NCI-H345 treated with DMSO at 0.1 percent for 48 hours (cell line): ENCODE measurements at regions not wholly inside any gene's neighbourhood (a gene's known extent, or its start where the extent isn't known, plus 50 kb on each side); places are given as distances from the start of the nearest gene placed in this dataset.
A peak's percentile ranks its signal among the peaks of the same experiment; 100 is the strongest.

Experiments used
- DNase-seq: peaks from one replicate; lab custom pipeline; 2025; ENCODE audit not compliant: unreplicated experiment; lab: John Stamatoyannopoulos, UW

- no peak for DNase-seq
Measured at GRCh38 chr4:65126200-65126599, 544.1 kb downstream of the EPHA5 start.

GRCh38 chr4:65120287-65120686, 550.0 kb downstream of the EPHA5 start:
- no peak for DNase-seq

DNA sequence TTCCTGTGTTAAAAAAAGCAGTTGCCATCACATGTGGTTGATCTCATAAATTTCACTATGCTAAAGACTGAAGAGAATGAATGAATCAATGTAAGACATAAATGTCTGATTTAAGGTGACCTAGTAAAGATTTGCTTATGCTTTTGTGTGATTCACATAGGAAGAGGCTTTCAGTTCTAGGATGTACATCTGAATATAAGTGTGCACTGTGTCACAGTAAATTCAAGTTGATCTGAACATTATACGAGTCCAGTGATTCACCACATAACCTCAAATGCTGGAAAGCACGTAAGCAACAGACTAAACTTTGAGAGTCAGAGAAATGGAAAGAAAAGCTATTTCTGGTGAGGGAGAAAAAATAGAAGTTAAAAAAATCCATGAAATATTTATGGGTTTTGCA, 567.9 kb downstream of the EPHA5 start:
- no peak for DNase-seq

DNA sequence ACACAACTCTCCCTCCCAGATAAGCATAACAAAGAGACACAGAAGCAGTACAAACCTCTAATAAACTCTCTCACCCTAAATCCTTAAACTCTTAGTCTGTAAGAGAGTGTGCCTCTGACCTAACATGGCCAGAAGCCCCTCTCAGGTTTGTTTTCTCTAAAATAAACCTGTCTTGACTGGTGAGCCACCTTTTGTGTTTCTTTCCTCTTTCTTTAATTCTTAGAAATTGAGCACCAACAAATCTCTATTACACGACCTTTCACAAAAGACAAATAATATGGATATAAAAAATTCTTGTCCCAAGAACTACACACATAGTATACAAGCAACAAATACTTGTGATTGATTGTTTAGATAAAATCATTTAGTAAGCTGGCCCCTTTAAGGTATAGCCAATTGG, 573.7 kb downstream of the EPHA5 start:
- DNase-seq, result no peak

- no peak for DNase-seq
Measured at GRCh38 chr4:65089666-65090065, 580.6 kb downstream of the EPHA5 start.

DNA sequence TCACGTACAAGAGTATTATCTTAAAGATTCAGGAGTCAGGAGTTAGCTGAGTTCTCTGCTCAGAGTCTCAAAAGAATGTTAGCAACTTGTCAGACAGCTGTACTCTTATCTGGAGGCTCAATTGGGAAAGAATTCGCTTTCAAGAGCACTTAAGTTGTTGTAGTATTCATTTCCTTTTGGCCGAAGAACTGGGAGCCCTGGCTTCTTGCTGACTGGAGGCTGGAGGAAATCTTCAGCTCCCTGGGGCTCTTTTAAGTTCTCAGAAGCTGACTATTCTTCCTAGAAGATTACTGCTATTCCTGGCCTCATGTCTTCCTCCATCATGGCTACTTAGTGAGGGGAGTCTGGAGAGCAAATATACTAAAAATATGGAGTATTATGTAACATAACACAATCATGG, 587.2 kb downstream of the EPHA5 start:
- DNase-seq, result no peak

DNA sequence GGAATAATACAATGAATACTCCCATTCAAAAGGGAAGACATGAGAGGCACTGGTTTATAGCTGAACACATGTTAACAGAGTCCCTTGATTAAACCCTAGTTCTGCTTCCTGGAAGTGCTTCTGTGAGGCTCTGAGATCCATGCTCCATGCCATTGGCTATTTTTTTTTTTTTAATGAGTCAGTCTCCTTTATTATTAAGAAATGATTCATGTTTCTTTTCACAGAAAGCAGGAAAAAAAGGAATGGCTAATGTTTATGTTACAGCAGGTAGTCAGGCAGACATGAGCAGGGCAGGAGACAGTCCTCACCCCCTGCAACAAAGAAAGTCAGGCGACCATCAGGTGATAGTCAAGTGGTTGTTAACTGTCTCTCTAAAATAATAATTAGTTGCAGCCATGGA, 598.7 kb downstream of the EPHA5 start:
- DNase-seq, result no peak

DNA sequence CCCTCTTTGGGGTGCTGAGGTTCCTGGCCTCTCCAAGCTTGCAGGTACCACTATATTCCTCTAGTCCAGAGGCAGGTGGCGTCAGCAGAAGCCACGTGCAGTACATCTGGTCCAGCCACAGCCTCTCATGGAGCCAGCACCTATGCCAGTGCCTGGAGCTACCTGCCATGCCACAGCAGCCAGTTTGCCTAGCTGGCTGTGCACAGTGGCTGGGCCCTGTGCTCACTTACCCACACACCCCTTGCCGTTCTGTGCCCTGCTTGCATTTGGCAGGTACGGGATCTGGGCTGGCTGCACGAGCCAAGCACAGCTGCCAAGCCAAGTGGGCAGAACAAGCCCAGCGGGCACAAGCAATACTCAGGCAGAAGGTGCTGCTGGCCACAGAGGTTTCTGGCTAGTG, 601.1 kb downstream of the EPHA5 start:
- no peak for DNase-seq

GRCh38 chr4:65066106-65066505, 604.2 kb downstream of the EPHA5 start:
- DNase-seq, result no peak

GRCh38 chr4:65063601-65064000, 606.7 kb downstream of the EPHA5 start:
- no peak for DNase-seq

GRCh38 chr4:65050786-65051185, 619.5 kb downstream of the EPHA5 start:
- no peak for DNase-seq

GRCh38 chr4:65046192-65047133, 623.8 kb downstream of the EPHA5 start:
- no peak for DNase-seq

DNA sequence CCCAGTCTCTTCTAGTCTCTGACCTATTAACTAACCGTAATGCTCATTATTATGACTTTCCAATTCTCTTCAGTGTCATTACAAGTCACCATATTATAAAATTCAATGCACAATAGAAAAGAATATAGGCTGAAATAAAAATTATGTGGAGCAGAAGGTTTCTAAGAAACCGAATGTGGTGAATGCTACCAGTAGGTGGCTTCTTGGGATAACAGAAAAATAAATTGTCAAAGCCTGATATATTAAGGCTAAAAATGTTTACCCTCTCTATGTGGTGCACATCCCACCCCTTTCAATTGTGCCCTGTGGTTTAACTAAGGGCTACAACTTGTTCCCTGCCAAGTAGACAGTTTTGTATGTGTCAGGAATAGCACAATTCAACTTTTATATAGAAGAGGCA, 624.6 kb upstream of the TECRL start:
- DNase-seq, result no peak

DNA sequence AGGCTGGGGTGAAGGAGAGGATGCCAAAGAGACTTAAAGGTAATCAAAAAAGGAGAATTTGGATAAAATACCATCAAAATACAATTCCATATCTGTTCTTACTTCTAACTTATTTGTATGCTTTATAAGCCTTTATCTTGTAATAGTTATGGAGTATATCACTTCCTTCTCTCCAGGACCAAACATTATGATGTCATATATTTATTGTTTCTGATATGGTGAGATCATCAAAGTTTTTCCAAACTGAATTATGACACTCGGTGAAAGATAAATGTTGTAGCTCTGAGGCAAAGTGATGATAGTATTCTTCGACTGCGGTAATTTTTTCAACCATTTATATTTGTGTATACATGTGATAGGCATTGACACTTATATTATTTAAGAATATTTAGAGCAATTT, 619.3 kb upstream of the TECRL start:
- no peak for DNase-seq

DNA sequence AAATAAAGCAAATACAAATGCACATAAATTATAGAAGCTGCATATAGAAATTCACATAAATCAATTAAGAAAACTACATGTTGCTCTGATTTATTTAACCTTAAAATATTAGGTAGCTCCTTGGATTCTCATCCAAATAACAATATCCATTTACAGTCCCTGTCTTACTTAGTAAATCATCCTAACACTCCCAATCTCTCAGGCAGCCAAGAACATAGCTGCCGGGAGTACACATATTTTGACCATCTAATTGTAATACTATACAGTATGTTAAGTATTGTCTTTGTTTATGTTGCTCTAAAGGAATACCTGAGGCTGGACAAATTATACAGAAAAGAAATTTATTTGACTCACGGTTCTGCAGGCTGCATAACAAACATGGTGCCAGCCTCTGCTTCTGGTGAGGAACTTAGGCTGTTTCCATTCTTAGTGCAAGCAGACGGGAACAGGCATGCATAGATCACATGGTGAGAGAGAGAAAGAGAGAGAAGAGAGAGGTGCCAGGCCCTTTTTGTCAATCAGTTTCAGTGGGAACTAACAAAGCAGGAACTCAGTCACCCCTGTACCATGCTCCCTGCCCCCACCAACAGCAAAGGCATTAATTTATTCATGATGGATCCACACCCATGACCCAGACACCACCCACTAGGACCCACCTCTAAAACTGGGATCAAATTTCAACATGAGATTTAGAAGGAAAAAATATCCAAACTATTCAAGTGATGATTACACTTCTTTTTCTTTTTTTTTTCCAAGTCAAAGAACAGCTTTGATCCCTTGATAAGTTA, 614.8 kb upstream of the TECRL start:
- DNase-seq, result no peak

- no peak for DNase-seq
Measured at GRCh38 chr4:65023081-65023480, 613.8 kb upstream of the TECRL start.

DNA sequence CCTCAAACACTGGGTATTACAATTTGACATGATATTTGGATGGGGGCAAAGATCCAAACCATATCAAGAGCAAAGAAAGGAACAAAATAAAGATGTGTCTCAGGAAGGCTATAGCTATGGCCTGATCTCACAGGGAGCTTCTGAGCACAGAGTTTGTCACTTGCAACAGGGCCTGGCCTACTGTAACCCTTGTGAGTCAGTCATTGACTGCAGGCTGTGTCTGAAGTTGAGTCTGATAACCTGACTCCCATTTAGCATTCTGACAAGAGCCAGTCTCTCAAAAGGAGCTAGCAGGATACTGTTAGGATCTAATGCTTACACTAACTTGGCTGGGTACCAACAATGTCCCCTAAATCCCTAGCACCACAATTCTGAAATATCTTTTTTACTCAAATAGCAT, 612.5 kb upstream of the TECRL start:
- DNase-seq, result no peak

GRCh38 chr4:65021149-65021548, 611.9 kb upstream of the TECRL start:
- DNase-seq, result no peak

DNA sequence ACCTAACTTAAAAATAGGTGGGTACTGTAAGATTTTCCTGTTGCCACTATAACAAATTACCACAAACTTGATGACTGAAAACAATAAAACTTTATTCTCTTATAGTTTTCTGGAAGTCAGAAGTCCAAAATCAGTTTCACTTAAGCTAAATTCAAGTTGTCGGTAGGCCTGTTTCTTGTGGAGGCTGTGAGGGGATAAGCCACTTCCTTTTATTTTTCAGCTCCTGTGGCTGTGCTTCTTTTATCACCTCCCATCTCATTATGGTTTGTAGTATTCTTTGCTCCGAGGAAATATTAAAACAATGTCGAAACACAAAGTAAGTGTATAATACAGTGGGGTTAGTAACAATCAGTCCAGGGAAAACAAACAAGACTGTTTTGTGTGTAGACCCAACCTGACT, 610.5 kb upstream of the TECRL start:
- DNase-seq, result no peak

DNA sequence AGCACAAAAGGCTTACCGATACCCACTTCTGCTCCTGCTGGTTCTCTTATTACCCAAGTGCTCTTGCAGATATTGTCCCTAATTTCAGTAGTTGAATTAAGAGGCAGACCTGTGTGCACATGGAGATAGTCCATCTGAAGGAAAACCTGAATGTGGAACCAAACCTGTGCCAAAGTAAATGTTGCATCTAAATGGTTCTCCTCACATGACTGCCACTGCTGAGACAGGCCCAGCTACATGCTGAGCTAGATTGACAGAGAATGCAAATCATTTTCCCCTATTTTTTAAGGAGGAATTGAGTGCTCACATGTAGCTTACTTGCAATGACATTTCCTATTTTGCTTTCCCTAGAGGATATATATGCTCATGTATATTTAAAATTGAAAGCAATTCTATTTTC, 609.1 kb upstream of the TECRL start:
- DNase-seq, result peak; percentile 64

DNA sequence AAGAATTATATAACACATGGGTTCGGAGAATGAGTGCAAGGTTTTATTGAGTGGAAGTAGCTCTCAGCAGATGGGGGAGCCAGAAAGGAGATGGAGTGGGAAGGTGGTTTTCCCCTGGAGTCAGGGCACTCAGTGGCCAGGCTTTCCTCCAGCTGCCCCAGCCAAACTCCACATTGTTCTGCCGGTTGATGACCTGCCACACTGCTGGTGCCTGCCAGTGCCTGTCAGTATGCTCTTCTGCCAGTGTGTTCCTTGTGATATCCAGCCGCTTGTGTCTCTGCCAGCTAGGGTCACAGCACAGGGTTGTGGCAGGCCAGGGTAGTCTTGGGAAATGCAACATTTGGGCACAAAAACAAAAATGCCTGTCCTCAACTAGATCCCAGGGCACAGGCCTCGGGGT, 604.8 kb upstream of the TECRL start:
- no peak for DNase-seq

DNA sequence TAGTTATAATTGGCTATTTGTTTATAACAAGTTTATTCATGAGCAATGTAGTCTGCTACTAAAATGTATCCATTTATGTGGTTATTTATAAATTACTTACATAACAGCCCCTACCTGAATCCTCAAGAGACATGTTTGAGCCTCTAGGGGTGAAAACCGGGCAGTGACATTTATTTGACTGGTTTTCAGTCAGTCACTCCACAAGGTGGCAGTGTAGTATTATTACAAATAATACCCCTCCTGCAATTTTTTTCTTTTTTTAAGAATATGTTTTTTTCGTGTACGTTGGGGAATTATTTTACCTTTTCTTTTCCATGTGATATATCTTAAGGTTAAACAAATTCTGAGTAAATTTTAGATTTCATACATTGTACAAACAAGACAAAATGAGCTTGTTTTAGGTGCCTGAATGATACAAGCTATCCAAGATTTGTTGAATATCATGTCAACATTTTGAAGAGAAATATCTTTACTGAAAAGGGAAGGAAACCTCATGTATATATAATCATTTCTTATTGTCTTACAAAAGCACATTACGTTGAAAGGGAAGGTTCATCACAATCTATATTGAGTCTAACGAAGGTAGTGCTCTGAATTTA, 598.7 kb upstream of the TECRL start:
- DNase-seq, result peak; percentile 2
